Activated CD4-positive, alpha-beta T cell treated with anti-CD3 and anti-CD28 coated beads, Interleukin-2, amount 50 U/mL, for 1 hour (primary cell): ENCODE measurements at regions not wholly inside any gene's neighbourhood (a gene's known extent, or its start where the extent isn't known, plus 50 kb on each side); places are given as distances from the start of the nearest gene placed in this dataset.
A peak's percentile ranks its signal among the peaks of the same experiment; 100 is the strongest.

ENCODE experiments used
- DNase-seq: peaks from one replicate; pipeline ENCODE4 v3.0.0-alpha.2; 2020

- DNase-seq: no peak
These were observed 50.5 kb upstream of the DLX2 start for GRCh38 chr2:172153156-172153555.

- no peak for DNase-seq
These were observed 51.1 kb upstream of the DLX2 start for GRCh38 chr2:172153757-172154156.

- DNase-seq: no peak
These were observed 53.1 kb upstream of the DLX2 start for GRCh38 chr2:172155752-172156151.

- no peak for DNase-seq
These were observed 58.1 kb upstream of the DLX2 start for GRCh38 chr2:172160839-172161238.

- DNase-seq: no peak
These were observed 59.6 kb upstream of the DLX2 start for GRCh38 chr2:172162225-172162733.

GRCh38 chr2:172162739-172163336 is 60.1 kb upstream of the DLX2 start:
- no peak for DNase-seq

- DNase-seq: no peak
These were observed 66.2 kb upstream of the DLX2 start for GRCh38 chr2:172168917-172169346.

- no peak for DNase-seq
These were observed 66.9 kb upstream of the DLX2 start for GRCh38 chr2:172169611-172170010.

GRCh38 chr2:172172513-172173173 is 69.9 kb upstream of the DLX2 start:
- peak; percentile 61 for DNase-seq

- DNase-seq: no peak
These were observed 70.5 kb upstream of the DLX2 start for GRCh38 chr2:172173174-172173706.

- no peak for DNase-seq
These were observed 74.9 kb upstream of the DLX2 start for GRCh38 chr2:172177581-172177980.

- no peak for DNase-seq
These were observed 75.3 kb upstream of the DLX2 start for GRCh38 chr2:172177996-172178395.

- DNase-seq: no peak
These were observed 76.5 kb upstream of the DLX2 start for GRCh38 chr2:172179045-172179701.

GRCh38 chr2:172181840-172182239 is 79.1 kb upstream of the DLX2 start:
- no peak for DNase-seq

- no peak for DNase-seq
These were observed 79.9 kb upstream of the DLX2 start for GRCh38 chr2:172182624-172183023.

- DNase-seq: no peak
These were observed 90.8 kb upstream of the DLX2 start for GRCh38 chr2:172193331-172194089.

- DNase-seq: no peak
These were observed 93.2 kb upstream of the DLX2 start for GRCh38 chr2:172195836-172196376.

- DNase-seq: no peak
These were observed 94.2 kb upstream of the DLX2 start for GRCh38 chr2:172196768-172197431.

- DNase-seq: no peak
These were observed 95.7 kb upstream of the DLX2 start for GRCh38 chr2:172198361-172198760.

- DNase-seq: no peak
These were observed 96.2 kb upstream of the DLX2 start for GRCh38 chr2:172198908-172199307.

GRCh38 chr2:172200495-172201085 is 97.9 kb upstream of the DLX2 start:
- DNase-seq: peak; percentile 10

- no peak for DNase-seq
These were observed 101.6 kb upstream of the DLX2 start for GRCh38 chr2:172204309-172204708.
